GM19240 (cell line): ENCODE measurements at regions not wholly inside any gene's neighbourhood (a gene's known extent, or its start where the extent isn't known, plus 50 kb on each side); places are given as distances from the start of the nearest gene placed in this dataset.
"Not testable (repeated sequence)": the region's sequence is repeated elsewhere in the genome, so short reads cannot be mapped to it uniquely, and the experiment has no call there.

Experiments
- DNase-seq: peaks from one replicate; pipeline ENCODE4 v3.0.0; 2011; ENCODE audit warnings: low spot score; ENCODE audit not compliant: insufficient read length

DNA sequence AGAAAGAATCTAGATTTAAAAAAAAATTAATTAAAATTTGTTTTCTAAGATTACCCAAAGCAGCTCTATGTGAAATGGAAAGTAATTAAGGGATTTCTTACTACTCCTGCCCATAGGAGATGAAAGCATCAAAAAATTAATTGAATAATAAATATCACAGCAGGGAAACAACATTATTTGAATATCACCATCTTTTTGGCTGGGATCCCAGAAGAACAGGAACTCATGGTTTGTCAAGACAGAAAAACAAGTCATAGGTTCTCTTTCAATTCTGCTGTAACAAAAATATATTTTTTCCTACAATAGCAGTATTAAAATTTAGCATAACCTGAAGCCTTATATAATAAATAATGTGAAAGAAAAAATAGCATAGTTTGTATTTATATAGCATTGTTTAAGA is 1713.4 kb downstream of the NCAM2 start:
- DNase-seq, result no peak

DNA sequence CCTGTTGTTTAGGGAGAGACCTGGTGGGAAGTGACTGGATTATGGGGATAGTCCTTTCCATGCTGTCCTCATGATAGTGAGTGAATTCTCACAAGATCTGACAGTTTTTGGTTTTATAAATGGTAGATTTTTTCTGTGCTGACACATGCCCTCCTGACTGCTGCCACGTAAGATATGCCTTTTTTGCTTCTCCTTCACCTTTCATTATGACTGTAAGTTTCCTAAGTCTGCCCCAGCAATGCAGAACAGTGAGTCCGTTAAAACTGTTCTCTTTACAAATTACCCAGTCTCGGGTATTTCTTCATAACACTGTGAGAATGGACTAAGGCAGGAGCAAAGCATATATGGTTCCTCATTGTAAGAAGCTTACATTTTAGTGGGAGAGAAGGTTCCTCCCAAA is 1727.2 kb downstream of the NCAM2 start:
- no peak for DNase-seq

DNA sequence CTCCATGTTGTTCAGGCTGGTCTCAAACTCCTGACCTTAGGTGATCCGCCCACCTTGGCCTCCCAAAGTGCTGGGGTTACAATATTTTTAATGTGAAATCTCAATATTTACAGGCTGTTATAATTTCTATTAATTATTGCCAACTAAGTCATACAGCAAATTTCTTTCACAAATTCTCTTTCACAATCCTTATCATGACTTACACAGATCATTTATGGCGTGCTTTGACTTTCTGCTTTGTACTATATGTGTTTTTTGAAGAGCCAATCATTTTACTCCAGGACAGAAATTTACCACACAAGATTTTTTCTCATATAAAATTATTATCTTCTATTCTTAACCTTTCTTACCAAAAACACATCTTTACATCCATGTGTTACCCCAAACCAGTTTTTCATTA is 1729.9 kb downstream of the NCAM2 start:
- no peak for DNase-seq

DNA sequence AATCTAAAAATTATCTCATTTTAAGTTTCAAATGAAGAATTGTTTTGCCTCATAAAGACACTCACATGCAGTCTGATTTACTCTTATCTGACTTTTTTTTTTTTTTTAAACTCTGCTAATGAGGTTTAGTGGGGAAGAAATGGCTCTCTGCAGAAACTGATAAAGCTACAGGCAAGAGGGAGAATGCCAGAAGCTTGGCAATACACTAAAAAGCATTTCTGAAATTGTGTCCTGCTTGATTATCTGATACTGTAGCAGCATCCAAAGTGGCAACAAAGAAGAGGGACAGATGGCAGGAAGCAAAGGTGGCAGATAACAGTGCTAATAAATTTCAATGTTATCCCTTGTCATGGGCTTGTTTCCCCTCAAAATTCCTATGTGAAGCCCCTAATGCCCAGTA is 1744.9 kb downstream of the NCAM2 start:
- DNase-seq, result no peak

DNA sequence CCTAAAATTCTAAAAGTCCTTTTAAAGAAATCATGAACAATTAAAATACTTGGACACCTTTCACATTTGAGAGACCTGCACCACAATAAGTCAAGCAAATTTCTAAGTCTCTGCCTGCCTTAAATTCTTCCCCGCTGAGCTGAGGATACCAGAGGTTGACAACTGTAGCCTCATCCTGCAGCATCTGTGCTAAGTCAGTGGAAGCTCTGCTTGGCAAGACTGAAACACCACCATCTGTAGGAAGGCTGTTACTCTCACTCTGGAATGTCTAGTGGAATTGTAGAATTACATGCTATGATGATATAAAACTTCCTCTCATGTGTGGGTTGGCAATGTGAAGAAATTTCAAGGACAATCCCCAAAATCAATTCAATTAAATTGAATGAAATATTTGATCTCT is 1756.5 kb downstream of the NCAM2 start:
- no peak for DNase-seq

DNA sequence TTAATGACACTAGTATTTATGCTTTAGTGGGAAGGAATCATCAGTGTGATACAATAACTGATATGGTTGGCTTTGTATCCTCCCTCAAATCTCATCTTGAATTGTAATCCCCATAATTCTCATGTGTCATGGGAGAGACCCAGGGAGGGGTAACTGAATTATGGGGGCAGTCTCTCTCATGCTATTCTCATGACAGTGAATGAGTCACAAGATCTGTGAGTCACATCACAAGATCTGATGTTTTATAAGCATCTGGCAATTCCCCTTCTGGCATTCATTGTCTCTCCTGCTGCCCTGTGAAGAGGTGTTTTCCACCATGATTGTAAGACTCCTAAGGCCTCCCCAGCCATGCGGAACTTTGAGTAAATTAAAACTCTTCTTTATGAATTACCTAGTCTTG is 1760.3 kb downstream of the NCAM2 start:
- DNase-seq, result no peak

DNA sequence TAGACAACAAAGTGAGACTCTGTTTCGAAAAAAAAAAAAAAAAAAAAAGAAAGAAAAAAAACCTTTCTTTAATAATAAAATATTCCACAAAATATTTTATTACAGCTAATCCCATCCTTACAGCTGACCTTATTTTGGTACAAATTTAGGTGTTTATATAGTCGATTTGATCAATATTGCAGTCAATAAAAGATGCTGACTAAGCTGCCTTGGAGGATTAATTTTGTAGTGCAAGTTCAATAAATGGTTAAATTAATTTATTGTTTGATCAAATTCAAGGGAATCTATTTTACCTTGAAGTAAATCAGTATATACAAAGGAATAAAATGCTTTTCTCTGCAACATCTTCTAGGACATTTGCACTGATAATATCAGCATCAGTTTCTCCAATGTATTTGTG is 1764.3 kb downstream of the NCAM2 start:
- DNase-seq, result no peak

DNA sequence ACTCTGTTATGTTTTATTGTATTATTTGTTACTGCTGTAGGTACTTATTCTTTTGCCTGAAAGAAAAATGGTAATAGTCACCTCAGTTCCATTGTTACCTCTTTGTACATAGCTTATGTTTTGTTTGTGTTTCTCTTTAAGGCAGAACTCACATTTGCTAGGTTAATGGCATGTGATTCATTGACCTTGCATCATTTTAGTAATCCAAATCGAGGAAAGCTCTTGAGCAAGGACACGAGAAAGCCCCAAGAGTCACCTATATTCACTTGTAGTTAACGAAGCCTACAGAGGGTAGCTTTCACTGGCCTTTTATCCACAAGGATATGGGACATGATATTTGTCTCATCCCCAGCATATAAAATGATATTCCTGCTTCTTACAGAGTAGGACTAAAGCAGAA is 1765.2 kb downstream of the NCAM2 start:
- DNase-seq, result no peak

DNA sequence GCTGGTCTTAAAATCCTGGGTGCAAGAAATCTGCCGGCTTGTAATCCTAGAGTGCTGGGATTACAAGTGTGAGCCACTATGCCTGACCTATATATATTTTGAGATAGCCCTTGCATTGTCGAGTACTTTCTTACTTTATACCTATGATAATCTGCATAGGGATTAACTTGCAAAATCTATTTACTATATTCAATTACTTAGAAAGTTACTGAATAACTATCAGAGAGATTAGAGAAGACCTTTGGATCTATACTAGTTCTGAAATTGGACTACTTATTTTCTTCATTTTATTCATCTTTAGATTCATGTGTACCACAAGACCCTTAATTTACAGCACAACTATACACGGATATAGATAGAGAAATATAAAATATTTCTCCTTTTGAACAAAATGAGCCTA is 1766.0 kb downstream of the NCAM2 start:
- no peak for DNase-seq

DNA sequence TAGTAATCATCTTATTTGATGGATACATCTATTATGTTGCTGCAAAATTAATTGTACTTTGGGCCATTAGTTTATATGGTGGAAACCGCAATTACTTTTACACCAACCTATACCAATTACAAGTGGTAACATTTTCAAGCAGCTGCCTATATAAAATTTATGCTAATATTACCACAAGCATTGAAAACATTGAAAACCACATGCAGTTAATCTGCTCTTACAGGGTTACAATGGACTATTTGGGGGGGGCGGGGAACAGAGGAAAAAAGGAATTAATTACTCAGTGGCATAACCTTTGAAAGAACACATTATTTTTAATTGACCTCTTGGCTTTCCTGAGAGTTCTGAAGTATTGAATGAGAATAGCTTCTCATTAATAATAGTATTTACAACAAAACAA is 1793.2 kb downstream of the NCAM2 start:
- no peak for DNase-seq

DNA sequence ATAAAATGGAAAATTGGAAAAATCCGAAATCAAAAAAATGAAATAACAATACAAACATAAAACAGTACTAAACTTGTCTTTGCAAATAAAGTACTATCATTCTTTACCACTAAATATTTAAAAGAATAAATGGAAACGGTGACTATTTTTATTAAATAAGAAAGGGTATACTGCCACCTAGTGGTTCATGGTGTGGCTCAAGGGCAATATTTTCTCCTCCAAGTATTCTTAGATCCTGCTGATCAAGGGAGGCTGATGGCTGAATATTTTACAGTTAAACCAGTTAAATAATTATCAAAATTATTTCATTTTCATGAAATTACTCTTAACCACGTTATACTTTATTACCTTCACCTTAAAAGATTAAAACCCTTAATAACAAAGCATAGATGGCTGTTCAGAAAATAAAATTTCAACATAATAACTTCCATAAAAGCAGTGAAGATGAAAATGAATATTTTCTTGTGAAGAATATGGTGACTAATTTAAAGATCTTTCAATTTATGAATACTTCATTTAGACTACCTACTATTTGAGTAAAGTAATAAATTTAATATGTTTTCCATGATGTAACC is 1793.9 kb downstream of the NCAM2 start:
- DNase-seq, result peak; percentile 1

DNA sequence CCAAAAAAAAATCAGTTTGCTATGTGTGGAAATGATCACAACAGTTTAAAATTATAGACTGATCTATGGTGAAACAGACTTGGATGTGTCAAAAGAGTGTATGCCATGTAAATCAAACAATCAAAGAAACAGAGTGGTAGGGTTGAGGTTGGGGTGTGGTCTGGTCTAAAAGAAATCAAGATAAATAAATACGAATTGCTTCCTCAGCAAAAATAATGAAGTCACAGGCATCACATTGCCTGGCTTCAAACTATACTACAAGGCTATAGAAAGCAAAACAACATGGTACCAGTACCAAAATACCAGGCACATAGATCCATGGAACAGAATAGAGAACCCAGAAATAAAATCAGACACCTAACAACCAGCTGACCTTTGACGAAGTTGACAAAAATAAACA is 1796.9 kb downstream of the NCAM2 start:
- no peak for DNase-seq

DNA sequence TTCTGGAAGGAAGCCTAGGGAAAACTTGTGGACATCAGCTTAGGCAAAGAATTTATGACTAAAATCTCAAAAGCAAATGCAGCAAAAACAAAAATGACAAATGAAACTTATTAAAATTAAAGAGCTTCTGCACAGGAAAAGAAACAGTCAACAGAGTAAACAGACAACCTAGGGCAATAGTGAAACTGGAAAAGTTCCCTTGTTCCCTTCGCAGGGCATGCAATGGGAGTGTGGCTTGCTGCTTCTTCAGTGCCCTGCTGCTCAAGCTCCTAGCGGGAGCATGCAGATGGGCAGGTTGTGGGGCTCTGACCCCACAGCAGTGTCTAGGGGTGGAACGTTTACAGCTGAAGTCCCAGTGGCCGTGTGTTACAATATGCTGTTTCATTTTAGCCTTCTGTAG is 1797.4 kb downstream of the NCAM2 start:
- no peak for DNase-seq

DNA sequence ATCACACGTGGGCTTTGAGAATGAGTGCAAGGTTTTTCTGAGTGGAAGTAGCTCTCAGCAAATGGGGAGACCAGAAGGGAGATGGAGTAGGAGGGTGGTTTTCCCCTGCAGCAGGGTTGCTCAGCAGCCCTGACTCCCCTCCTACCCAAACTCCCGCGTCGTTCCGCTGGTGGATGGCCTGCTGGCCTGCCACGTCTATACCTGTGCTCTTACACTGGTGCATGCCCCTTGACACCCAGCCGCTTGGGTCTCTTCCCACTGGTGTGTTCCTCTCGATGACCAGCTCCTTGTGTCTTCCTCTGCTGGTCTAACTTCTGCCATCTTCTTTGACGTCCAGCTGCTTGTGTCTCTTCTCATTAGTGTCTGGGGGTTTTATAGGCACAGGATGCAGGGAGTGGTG is 1797.9 kb downstream of the NCAM2 start:
- DNase-seq, result no peak

DNA sequence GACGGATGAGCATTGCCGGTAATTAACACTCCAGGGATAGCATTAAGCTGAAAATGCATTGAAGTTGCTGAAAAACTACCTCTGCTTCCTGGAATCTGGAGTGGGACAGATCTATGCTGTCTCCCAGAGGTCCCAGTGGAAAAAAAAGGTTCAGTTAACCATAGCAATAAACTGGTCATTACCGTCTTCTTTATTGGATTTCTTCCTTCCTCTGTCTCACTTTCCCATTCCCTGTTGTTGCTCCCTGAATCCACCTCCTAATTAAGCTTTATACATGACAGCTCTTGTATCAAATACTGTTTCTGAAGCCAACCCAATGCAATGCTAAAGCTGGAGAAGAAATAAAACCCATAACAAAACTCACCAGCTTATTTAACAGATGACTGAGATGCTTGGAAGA is 1805.9 kb downstream of the NCAM2 start:
- no peak for DNase-seq

DNA sequence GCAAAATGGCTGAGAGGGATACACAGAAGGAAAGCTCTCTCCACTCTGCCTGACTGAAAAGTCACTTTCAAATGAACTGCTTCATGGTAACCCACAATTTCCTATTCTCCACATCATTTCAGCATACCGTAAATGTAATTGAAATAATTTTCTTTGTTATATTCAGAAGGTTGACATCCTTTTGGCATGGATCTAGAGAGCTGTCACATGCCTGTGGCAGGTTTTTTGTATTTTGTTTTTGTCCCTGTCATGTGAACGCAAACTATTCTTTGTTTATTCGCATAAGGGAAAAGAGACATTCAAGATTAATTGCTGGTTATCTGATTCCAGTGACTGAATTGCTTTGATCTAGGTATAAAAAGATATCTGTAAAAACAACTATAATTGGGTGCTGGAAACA is 1808.1 kb downstream of the NCAM2 start:
- no peak for DNase-seq

DNA sequence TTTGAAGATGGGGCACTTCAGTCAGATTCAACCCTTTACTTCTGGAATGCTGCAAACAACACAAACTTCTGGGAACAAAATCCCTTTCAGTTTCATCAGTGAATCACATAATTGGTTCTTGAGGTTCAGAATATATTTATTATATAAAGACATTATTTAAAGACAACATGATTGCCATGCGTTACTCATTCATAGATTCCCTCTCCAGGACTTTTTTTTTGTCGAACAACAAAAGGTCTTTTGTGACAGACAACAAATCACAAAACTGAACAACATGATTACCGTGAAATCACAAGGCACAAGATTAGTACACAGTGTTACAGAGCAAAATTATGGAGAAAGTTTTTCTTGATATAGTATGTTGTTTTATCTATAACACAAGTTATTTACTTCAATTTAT is 1815.0 kb downstream of the NCAM2 start:
- DNase-seq, result no peak

DNA sequence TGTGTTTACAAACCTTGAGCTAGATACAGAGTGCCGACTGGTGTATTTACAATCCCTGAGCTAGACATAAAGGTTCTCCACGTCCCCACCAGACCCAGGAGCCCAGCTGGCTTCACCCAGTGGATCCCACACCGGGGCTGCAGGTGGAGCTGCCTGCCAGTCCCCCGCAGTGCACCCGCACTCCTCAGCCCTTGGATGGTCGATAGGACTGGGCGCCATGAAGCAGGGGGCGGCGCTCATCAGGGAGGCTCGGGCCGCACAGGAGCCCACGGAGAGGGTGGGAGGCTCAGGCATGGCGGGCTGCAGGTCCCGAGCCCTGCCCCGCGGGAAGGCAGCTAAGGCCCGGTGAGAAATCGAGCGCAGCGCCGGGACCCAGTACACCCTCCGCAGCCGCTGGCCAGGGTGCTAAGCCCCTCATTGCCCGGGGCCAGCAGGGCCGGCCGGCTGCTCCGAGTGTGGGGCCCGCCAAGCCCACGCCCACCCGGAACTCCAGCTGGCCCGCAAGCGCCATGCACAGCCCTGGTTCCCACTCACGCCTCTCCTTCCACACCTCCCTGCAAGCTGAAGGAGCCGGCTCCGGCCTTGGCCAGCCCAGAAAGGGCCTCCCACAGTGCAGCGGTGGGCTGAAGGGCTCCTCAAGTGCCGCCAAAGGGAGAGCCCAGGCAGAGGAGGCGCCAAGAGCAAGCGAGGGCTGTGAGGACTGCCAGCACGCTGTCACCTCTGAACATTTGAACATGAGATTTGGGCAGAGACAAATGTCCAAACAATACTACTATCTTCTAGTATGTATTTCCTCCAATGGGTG is 1820.7 kb downstream of the NCAM2 start:
- not testable (repeated sequence) for DNase-seq

DNA sequence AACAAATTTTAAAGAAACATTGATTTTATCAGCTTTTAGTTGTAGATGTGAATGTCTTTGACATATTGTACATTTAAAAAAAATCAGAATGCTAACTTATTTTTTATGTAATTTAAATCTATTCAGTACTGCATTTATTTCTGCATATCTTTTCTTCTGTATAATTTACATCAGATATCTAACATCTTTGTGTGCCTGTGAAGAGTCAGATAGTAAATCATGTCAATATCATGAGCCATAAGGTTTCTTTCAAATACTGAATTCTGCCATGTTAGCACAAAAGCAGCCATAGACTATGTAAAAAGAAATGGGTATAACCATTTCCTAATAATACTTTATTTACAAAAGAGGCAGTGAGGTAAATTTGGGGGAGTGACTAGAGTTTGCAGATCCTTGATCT is 1829.2 kb downstream of the NCAM2 start:
- DNase-seq, result no peak

DNA sequence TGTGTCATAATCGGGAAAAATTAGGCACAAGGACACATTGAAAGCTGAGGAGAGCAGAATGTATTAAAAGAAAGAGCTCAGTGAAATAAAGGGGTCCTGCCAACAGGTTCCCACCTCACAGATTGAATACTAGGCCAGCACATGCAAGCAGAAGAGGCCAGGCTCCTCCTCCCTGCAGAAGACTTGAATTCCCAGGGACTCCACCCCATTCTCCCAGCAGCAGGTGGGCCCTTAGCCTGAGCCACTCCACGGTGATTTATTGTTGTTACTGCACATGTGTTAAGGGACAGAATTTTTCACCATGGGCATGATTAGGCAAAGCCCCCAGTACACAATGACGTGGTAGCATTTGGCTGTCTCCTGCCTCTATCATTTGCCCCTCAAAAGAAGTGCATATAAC is 1844.7 kb downstream of the NCAM2 start:
- DNase-seq, result no peak

DNA sequence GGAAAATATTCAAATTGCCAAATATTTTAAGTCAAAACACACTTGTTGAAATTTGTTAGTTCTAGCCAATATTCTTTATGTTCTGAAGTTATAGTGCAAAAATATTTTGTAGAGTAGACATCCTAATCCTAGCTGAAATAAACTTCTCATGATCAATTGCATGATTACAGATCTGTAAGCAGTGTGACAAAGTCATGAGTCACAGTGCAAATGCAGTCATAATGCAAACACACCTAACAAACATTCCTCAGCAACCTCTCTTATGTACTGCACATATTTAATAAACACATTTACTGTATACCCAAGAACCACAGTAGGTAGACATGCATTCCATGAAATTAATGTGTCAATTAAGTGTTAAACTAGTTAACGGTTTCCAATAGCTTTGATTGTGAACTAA is 1857.4 kb downstream of the NCAM2 start:
- no peak for DNase-seq

DNA sequence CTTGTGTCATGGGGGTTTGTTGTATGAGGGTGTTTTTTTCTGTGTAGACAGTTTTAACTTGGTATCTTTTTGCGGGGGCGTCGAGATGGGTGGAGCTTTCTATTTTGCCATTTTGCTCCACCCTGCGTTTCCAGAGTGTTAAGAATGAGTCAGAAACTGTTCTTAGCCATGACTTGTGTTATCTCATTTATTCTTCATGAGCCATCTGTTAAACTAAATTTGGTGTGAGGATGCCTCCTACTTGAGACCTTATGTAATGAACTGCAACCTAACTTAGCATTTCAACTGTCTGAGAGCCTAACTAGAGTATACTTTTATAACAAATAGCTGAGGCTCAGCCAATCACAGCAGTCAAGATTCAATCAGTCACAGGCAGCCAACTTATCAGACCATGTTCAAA is 1873.5 kb downstream of the NCAM2 start:
- DNase-seq, result no peak

DNA sequence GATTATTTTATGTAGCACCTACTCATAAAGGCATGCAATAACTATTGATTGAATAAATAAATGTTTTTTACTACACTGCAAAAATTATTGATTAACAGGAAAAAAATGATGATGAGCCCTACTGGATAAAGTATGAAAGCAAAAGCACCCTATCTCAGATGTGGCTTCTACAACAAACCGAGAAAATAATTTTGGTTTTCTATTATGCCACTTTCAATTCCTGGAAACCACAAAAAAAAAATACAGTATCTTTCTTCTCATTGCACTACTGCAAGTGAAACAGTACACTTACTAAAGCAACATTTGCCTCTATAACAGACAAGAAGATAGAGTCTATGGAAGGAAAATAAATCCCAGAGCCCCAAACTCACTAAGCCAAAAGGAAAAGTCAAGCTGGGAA is 1882.4 kb downstream of the NCAM2 start:
- DNase-seq, result no peak
